Esophagus muscularis mucosa (tissue), 4 donors: ENCODE measurements at regions not wholly inside any gene's neighbourhood (a gene's known extent, or its start where the extent isn't known, plus 50 kb on each side); places are given as distances from the start of the nearest gene placed in this dataset.

Source experiments
- EP300 ChIP-seq: sonication (generic); formaldehyde crosslinking; IDR thresholded peaks from one replicate; pipeline ENCODE4 v1.6.1; 2017; ENCODE audit warnings: antibody characterized with exemption
- POLR2A ChIP-seq: fragments of 450-650 bp; IDR thresholded peaks from one replicate; pipeline ENCODE4 v1.6.1; 2017; ENCODE audit warnings: antibody characterized with exemption, moderate library complexity, mild to moderate bottlenecking, low read depth
- POLR2AphosphoS5 ChIP-seq, 2 donors: sonication (generic); formaldehyde crosslinking; IDR thresholded peaks; one replicate each; pipeline ENCODE4 v1.6.1; 2017; ENCODE audit warnings: antibody characterized with exemption in 2 of 2
- TF ChIP-seq, protein P1 (sequence below), 3 experiments: fragments of 200-600 bp in 2 of 3; fragments of 450-650 bp in 1 of 3; sonication (generic) in 2 of 3; IDR thresholded peaks; one replicate each; pipeline ENCODE4 v1.5.1; 2017 to 2019; ENCODE audit warnings: antibody characterized with exemption in 3 of 3, mild to moderate bottlenecking in 2 of 3, moderate library complexity in 1 of 3

- TF ChIP-seq, protein P1, sequence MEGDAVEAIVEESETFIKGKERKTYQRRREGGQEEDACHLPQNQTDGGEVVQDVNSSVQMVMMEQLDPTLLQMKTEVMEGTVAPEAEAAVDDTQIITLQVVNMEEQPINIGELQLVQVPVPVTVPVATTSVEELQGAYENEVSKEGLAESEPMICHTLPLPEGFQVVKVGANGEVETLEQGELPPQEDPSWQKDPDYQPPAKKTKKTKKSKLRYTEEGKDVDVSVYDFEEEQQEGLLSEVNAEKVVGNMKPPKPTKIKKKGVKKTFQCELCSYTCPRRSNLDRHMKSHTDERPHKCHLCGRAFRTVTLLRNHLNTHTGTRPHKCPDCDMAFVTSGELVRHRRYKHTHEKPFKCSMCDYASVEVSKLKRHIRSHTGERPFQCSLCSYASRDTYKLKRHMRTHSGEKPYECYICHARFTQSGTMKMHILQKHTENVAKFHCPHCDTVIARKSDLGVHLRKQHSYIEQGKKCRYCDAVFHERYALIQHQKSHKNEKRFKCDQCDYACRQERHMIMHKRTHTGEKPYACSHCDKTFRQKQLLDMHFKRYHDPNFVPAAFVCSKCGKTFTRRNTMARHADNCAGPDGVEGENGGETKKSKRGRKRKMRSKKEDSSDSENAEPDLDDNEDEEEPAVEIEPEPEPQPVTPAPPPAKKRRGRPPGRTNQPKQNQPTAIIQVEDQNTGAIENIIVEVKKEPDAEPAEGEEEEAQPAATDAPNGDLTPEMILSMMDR (IDR thresholded peaks at IDR 0.05), result no peak
- TF ChIP-seq EP300 (no peak), POLR2A (no peak), POLR2AphosphoS5 (IDR thresholded peaks at IDR 0.05) (peak; percentile 49 to 53)
Measured at GRCh38 chr2:120470041-120470965, 124.4 kb downstream of the INHBB start.
